ENCODE measurements at regions not wholly inside any gene's neighbourhood (a gene's known extent, or its start where the extent isn't known, plus 50 kb on each side); places are given as distances from the start of the nearest gene placed in this dataset.
A peak's percentile ranks its signal among the peaks of the same experiment; 100 is the strongest.

DNA sequence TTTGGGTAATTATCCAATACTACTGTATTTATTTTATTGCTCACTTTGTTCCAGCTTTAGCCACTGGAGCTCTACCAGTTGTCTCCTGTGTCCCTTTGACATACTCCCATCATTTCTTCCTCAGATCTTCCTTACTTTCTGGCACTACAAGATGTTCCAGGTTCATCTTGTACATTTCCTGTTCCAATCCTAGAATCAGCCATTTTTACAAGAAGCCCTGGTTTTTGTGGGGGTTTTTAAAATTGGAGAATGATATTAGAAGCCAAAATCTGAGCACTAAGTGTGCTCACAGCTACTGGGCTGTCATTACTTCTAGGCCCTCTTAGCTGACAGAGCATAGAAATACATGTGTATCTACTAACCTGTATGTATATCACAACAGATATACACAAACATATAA is 164.3 kb downstream of the ZFP36L2 start:
- H3K36me3 ChIP-seq (ENCODE audit: low read depth): no peaks in the 10 kb centered on the region
- no peak for TF ChIP-seq CTCF (IDR thresholded peaks at IDR 0.05)
- H3K9me3 ChIP-seq: no peaks in the 10 kb centered on the region
- DNase-seq (no peak), ATAC-seq (no peak)
- no peaks in the 10 kb centered on the region for H3K4me1 ChIP-seq (ENCODE audit: low read depth)
- no peak overlapping the region for H3K4me3 ChIP-seq
- intact Hi-C loops (cut with DNase I, micrococcal nuclease): no loop called here

- H3K4me1 ChIP-seq (ENCODE audit: low read depth): no peaks in the 10 kb centered on the region
- ATAC-seq (no peak), DNase-seq (peak in 1 of 3 donors; percentile 7)
- no peak overlapping the region for H3K4me3 ChIP-seq
- no peak for TF ChIP-seq CTCF (IDR thresholded peaks at IDR 0.05)
- no peaks in the 10 kb centered on the region for H3K36me3 ChIP-seq (ENCODE audit: low read depth)
- intact Hi-C loops (cut with DNase I, micrococcal nuclease): no loop called here
- no peaks in the 10 kb centered on the region for H3K9me3 ChIP-seq
Measured at GRCh38 chr2:43060390-43061016, 165.9 kb downstream of the ZFP36L2 start.

DNA sequence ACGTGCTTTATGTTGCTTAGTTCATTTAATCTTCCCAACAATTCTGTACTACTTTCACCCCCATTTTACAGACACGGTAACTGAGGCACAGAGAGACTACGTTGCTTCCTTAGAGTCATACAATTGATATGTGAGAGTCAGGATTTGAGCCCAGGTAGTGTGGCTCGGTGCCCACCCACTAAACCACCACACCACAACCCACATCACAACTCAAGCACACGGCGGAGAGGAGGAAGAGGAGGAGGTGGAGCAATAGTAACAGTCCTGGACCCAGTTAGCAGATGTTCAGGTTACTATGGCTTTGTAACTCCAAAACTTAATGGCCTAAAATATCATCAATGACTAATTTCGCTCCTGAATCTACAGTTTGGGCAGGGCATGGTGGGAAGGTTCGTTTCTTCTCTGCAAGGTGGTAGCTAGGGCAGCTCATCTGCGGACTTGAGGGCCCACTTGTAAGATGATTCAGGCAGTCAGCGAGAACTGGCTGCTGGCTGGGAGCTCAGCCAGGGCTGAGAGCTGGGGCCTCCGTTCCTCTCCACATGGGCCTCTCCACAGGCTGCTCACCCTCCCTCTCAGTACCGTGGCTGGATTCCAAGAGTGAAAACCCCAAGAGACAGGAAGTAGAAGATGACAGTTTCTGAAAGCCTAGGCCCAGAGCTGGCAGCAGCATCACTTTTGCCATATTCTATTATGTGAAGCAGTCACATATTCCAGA is 167.1 kb downstream of the ZFP36L2 start:
- no peak overlapping the region for H3K4me3 ChIP-seq
- no peaks in the 10 kb centered on the region for H3K4me1 ChIP-seq (ENCODE audit: low read depth)
- intact Hi-C loops (cut with DNase I, micrococcal nuclease): no loop called here
- no peaks in the 10 kb centered on the region for H3K9me3 ChIP-seq
- peak; percentile 73 for ATAC-seq
- DNase-seq: peak in 2 of 3 donors; percentile 60 to 65
- no peak for TF ChIP-seq CTCF (IDR thresholded peaks at IDR 0.05)
- H3K36me3 ChIP-seq (ENCODE audit: low read depth): no peaks in the 10 kb centered on the region

DNA sequence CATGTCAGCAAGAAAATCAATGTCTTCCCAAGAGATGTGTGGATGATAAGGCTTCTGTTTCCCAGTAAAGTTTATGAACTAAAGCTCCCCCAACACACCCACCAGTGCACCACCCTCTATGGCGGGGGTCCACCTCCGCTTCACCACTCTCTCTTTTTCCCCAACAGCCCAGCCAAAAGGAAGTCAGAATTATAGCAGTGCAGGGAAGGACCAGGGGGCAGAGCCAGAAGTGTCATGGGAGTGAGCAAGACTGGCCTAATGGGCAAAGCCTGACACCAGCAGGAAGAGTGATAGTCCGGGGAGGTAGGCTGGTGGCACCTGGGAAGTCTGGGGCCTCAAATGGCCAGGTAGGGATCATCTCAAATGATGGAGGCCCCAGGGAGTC is 167.7 kb downstream of the ZFP36L2 start:
- DNase-seq (peak in 1 of 3 donors; percentile 8), ATAC-seq (no peak)
- Histone ChIP-seq H3K4me3 (no peak overlapping the region), H3K36me3 (ENCODE audit: low read depth) (no peaks in the 10 kb centered on the region), H3K4me1 (ENCODE audit: low read depth) (no peaks in the 10 kb centered on the region), H3K9me3 (no peaks in the 10 kb centered on the region)
- TF ChIP-seq CTCF (IDR thresholded peaks at IDR 0.05): no peak
- intact Hi-C loops (cut with DNase I, micrococcal nuclease): no loop called here

GRCh38 chr2:43057742-43058725 is 168.4 kb downstream of the ZFP36L2 start:
- ATAC-seq: no peak
- Histone ChIP-seq H3K9me3 (no peaks in the 10 kb centered on the region), H3K4me1 (ENCODE audit: low read depth) (no peaks in the 10 kb centered on the region), H3K36me3 (ENCODE audit: low read depth) (no peaks in the 10 kb centered on the region), H3K4me3 (no peak overlapping the region)
- TF ChIP-seq CTCF (IDR thresholded peaks at IDR 0.05): no peak
- intact Hi-C loops (cut with DNase I, micrococcal nuclease): no loop called here
- peak in 1 of 3 donors; percentile 14 for DNase-seq
